ENCODE measurements at regions not wholly inside any gene's neighbourhood (a gene's known extent, or its start where the extent isn't known, plus 50 kb on each side); places are given as distances from the start of the nearest gene placed in this dataset.
"Not testable (repeated sequence)": the region's sequence is repeated elsewhere in the genome, so short reads cannot be mapped to it uniquely, and the experiment has no call there.

DNA sequence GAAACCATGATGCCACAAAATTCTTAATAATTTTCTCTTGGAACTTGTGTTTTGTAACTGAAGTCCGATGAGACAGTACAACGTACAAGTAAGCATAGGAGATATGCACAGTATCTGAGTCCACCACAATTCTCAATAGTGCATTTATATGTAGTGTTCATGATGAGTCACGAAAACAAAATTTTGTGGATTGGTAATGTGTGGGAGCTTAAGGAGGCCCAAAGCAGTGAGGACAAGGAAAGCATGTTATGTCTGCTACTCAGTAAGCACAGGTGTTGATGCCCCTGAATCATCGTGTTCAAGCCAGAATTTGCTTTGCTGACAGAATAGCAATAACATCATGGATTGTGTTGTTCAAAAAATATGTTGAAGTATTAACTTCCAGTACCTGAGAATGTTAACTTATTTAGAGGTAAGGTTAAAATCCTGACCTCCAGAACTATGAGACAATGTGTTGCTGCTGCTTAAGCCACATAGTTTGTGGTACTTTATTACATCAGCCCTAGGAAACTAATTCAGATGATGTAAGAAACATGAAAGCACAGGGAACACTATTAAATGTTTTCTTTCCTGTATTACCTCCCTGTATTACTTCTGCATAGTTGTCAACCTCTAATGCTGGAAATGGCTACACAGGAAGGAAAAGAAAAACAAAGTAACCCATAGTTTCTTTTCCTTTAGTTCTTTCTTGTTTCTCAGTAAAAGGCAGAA lies 201.3 kb downstream of the SLITRK6 start:
- DNase-seq = no peak

DNA sequence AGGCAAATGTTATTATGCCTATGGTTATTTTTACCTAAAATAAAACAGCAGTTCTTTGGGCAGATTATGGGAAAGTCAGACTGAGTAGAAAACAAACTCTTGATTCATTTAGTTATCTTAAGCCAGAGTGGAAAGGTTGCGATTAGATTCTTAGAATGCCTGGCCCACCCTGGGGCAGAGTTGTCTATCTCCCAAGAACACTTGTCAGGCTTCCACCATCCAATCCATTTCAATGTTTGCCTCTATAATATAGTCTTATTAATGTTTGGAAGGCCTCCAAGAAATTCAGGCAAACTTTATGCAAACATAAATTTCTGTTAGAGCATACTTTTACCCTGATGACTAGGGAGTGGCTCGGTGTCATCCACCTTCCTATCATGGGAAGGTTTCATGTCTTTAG lies 207.0 kb downstream of the SLITRK6 start:
- no peak for DNase-seq

DNA sequence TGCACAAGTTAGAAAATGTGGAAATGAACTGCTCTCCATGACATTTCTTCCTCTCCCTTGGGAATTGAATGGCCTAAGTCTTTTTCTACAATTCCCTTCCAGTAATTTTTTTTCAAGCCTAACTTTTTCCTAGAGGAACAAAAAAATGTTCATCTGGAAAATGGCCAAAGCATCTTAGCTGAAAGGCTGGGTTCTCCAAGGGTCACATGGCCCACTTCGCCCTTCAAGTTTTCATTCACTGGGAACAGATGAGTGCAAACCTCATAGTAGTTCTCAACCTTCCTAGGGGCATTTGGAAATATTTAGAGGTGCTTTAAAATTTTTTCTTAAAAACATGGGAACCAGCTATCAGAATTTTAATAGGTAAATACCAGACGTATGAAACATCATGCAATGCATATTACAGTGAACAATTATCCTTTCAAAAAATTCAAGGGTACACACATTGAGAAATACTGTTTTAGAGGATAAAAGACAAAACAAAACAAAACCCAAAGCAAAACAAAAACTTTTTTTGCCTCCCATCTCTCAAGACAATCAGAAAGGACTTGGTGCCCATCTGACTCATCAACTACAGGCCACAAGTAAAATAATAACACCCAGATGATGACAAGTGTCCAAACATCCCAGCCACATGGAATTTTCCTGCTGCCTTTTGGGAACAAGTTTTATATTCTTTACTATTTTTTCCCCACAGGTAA lies 208.8 kb downstream of the SLITRK6 start:
- DNase-seq = no peak

DNA sequence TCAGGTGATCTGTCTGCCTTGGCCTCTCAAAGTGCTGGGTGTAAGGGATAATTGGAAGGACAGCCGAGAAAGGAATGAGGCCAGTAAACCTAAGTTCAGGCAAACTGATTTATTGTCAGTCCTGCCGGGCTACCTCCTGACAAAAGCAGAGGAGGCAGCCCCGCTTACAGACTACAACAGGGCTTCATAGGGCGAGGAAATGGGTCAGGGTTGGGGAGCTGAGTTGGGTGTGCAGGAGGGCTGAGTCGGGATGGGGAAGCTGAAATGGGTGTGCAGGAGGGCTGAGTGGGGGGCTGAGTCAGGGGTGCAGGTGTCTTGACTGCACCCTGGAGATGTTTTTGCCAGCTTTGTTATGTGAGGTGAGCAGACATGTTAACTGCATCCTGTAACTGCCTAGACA lies 210.2 kb downstream of the SLITRK6 start:
- DNase-seq = no peak

DNA sequence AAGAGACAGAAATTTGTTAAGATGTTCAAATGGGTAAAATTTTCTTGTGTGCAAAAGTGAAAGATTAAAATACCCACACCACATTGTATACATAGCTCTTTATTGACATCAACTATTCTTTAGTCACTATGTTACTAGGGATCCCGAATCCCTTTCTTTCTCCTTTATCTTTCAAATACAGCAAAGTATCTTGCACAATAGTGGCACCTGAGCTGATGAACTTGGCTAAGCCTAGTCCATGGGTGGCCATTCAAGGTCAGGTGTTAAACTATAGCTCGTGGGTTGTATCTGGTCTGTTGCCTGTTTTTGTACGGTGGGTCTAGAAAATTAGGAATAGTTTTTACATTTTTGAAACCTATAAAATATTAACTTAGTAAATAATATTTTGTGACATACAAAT lies 210.9 kb downstream of the SLITRK6 start:
- no peak for DNase-seq

DNA sequence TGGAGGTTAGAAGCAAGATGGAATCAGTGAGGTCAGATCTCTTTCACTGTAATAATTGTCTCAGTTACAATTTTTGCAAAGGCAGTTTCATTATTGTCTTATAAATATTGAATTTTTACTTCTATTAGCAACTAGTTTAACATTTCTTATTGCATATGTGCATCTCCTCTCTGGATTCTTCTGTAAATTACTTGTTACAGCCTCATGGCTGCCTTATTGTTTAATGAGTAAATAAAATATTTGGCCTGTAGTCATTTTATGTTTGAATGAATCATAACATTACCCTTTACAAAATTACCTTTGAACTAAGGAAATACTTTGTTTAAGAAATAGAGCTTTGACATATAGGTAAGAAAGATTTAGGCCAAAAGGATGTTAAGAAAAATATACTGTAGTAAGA lies 212.4 kb downstream of the SLITRK6 start:
- no peak for DNase-seq

DNA sequence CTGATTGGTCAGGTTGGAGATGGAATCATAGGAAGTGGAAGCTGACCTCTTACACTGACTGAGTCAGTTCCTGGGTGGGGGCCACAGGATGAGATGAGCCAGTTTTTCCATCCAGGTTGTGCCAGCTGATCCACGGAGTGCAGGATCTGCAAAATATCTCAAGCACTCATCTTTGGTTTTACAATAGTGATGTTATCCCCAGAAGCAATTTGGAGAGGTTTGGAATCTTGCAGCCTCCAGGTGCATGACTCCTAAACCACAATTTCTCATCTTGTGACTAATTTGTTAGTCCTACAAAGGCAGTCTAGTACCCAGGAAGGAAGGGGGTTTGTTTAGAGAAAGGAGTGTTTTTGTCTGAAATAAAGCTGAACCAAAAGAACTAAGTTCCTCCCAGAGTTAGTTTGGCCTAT lies 212.8 kb downstream of the SLITRK6 start:
- no peak for DNase-seq

DNA sequence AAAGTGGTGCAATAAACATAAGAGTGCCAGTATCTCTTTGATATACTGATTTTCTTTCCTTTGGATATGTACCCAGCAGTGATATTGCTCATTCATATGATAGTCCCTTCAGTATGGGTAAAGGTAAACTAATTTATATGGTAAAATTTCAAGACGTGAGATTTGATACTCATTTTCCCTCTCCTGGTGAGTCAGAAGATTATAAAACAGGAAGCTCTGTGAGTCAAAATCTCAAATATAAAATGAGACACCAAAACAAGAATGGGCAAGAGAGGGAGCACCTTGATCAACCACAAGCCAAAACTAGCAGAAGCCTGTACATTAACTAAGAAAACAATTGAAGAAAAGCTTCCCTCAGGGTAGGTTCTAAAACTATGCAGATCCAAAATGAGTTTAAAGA lies 216.3 kb downstream of the SLITRK6 start:
- DNase-seq = no peak

DNA sequence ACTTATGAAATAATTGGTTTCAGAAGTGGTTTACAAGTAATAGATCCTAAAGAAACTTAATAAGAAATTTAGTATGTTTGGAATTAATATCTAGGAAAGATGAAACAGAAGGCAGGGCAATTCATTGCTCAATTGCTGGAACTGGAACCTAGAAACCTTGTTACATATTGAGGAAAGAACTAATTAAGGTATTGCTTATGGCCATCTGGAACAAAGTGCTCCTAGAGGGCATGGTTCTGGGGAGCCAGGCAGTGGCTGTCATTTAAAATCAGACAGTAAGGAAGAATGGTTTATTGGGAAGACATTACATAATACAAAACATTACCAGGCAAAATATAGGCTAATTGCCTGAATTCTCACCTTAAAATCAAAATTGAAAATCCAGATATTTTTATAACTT lies 224.1 kb downstream of the SLITRK6 start:
- DNase-seq = no peak

DNA sequence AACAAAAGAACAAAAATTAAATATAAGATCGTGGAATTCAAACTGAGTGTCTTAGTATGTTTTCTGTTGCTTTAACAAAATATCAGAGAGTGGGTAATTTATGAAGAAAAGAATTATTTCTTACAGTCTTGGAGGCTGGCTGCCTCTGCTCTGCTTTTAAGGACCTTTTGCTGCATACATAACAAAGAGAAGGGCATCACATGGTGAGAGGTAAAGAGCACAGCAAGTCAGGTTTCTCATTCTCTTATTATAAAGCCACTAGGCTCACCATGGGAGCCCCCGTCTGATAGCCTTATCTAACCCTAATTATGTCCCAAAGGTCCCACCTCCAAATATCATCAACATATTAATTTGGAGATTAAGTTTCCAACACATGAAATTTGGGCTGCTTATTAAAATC lies 231.3 kb downstream of the SLITRK6 start:
- DNase-seq = no peak

DNA sequence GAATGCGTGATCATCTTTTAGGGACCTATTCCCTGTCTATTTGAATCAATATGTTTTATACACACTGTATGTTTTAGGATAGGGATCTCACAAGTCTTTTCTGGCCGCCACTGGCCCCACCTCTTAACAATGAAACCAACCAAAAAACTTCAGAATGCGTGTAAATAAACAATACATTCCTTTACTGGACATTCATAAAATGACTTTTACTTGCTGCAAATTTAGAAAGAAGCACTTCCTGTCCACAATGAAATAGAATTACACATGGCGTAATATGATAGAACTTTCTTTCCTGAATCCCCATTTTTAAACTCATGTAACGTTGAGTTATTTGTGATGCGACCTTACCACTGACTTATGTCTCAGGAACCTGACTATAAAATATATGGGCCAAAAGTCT lies 233.6 kb downstream of the SLITRK6 start:
- DNase-seq = no peak

DNA sequence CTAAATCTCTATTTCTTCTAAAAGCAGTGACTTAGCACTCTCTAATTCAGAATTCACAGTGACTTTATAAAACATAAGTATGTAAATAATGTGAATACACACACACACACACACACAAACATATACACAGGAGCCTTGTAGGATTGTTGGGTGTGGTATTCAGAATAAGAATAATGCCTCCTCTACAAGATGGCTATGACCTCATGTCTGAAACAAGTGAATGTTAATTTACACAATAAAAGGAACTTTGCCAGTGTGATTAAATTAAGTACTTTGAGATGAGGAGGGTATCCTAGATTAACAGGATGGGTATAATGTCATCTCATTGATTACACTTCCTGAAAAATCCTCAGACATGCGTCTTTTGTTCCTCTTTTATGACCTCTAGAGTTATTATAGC lies 234.6 kb downstream of the SLITRK6 start:
- DNase-seq = no peak

DNA sequence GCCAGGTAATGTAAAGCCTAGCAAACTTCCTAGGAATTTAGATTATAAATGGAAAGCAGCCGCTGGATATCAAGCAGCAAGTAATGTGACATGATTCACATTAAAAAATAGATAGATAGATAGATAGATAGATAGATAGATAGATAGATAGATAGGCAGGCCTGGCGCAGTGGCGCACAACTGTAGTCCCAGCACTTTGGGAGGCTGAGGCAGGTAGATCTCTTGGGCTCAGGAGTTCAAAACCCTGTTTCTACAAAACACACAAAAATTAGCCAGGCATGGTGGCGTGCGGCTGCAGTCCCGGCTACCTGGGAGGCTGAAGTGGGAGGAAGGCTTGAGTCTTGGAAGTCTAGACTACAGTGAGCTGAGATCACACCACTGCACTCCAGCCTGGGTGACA lies 236.9 kb downstream of the SLITRK6 start:
- no peak for DNase-seq

DNA sequence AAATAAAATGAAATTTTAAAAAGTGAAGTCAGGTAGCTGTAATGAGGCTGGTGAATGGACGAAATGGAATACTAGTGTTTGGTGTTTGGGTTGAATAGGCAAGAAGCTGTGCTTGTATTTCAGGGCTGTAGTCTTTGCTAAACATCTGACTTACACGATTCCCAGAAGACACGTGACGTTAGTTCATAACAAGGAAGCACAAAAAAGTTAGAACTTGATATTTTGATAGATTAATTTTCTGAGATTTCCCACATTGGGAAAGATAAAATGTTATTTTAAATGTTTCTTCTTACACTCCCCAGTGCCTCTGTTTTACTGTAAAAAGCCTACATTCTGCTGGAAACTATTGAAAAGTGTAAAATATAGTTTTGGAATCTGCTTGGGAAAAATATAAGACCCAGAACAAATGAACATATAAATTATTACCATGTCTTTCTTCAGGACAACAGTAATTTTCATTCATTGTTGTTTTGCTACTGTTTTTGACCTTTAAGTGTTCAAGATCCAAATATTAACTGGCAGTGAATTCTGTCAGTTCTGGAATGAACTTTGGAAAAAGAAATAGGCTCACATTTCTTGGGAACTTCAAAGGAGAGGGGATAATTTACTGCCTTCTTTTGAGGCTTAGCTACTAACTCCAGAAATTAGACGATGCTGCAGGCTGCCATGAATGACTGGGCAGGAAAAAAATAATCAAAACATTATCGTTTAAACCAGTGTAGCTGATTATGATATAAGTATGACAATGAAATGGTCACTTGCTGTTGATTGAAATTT lies 241.3 kb downstream of the SLITRK6 start:
- no peak for DNase-seq

DNA sequence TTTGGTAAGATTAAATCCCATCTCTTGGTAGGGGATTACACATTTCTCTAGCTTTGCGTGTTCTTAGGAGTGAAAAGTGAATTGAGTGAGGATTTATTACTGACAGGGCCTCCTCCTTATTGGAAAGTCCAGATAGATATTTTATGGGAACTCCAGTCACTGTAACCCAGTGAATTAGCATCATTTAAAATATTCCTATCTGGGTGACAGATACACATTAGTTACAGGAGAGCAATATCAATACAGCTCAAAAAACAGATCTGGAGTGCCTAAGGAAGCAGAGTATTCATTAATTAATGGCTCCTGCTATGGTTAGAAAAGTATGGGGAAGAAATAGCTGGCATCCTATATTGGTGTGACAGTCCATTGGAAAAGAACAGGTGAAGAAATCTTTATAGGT lies 248.2 kb downstream of the SLITRK6 start:
- no peak for DNase-seq

DNA sequence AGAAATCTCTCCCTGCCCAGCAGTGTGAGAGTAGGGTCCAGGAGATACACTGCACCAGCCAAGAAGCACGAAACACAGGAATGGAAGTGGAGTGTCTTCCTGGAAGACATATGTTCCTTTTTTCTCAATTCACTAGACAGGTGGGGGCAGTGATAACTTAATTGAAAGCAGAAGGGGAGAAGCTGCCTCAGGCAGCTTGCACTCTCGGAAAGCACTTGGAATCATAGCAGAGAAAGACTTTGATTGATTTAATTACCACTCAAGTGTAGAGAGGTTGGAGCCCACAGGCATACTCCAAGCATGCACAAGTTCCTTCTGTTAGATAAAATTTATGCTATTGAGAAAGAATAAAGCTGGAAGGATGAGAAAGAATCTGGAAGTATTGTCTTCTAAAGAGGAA lies 249.4 kb downstream of the SLITRK6 start:
- no peak for DNase-seq

DNA sequence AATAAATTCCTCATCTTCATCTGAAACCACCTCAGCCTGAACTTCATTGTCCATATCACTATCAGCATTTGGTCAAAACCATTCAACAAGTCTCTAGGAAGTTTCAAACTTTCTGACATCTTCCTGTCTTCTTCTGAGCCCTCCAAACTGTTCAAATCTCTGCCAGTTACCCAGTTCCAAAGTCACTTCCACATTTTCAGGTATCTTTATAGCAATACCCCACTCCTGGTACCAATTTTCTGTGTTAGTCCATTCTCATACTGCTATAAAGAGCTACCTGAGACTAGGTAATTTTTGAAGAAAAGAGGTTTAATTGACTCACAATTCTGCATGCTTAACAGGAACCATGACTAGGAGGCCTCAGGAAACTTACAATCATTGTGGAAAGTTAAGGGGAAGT lies 250.4 kb downstream of the SLITRK6 start:
- DNase-seq = not testable (repeated sequence)

DNA sequence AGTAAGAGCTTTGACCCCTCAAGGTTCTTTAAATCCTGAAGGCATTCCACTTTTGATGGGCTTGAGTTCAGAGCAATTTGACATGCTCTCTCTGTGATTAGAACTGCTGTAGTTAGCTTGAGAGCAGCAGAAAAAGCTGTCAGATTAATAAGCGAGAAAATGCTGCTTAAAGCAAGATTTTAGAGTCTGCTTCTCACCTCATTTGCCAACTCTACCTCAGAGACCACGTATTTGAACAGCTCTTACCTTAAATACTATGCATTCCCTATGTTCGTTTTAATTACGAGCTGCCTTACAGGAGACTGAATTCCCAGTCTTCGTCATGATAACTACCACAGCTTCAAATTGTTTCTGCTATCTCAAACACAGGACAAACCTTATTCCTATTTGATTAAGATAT lies 253.4 kb downstream of the SLITRK6 start:
- DNase-seq = no peak

DNA sequence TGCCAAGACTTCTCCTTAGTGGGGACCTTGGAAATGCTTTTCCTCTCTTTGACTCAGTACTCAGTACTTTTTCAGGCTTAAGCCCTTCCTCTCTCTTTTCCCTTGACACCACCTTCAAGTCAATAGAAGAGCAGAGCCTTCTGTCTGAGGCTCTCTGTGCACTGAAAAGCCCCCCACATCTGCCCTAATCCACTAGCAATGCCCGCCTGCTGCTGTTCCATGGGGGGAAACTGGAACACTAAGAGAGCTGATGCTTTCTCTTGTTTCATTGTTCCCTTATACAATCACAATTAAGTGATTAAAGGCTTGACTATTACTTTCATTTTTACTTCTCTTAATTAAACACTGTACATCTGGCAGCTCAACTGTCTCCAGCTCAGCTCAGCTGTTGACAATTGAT lies 254.5 kb downstream of the SLITRK6 start:
- DNase-seq = no peak

DNA sequence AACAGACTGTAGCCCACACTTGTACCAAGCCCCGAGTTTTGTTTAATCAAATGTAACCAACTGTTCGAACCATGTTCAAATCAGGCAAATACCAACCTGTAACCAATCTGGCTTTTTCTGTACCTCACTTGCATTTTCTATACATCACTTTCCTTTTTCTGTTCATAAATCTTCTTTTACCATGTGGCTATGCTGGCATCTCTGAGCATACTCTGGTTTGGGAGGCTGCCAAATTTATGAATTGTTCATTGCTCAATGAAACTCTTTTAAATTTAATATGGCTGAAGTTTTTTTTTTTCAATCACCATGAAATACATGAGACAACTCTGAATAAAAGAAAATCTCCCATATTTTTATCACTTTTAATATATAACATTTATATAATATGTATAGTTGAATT lies 256.1 kb downstream of the SLITRK6 start:
- no peak for DNase-seq

DNA sequence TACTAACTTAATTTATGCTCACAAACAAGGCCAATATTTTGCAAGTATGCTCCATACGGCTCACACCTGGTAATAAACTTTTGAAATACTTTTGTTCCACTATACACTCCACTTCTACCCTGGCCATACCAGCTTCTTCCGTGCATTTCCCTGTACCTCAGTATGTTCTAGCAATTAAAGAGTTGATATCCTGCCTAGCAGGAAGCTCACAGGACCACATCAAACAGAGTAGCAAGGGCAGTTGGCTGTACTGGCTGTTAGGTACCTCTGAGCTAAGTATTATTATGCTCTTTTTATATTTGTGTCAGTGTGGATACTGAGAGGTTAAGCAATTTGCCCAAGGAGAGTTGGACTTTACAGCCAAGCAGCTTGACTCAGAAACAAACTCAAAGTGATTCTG lies 257.7 kb downstream of the SLITRK6 start:
- no peak for DNase-seq

DNA sequence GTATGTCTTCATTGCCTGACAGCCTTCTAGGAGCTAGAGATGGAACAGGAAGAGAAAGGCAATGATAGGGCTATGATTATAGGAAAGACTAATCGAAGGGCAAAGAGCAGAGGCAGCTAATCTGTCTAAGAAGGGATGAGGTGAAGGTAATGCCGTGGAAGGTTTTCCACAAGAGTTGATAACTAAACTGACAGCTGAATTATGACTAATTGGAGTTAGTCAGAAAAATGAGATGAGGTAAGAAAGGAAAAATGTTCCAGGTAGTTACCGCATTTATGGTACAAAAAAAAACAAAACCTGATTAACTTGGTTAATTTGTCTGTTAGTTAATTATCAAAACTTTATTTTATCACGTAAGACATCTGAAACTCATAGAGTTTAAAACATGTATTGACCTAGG lies 260.3 kb downstream of the SLITRK6 start:
- no peak for DNase-seq

DNA sequence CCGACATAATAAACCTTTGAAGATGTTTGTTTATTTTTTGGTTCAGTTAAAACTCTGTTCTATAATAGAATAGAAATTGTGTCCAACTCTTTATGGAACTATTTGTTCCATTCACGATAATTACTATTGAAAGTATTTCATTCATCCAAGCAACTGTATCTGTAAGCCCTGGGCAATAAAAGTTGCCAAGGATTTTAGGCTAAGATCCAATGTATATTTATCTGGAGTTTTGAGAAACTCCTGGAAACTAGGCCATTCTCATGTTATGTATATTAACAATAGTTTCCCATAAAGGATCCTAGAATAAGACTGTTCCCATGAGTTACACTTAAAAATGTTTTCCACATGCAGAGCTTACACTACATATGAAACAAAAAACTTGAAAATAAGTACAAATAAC lies 261.6 kb downstream of the SLITRK6 start:
- DNase-seq = no peak

DNA sequence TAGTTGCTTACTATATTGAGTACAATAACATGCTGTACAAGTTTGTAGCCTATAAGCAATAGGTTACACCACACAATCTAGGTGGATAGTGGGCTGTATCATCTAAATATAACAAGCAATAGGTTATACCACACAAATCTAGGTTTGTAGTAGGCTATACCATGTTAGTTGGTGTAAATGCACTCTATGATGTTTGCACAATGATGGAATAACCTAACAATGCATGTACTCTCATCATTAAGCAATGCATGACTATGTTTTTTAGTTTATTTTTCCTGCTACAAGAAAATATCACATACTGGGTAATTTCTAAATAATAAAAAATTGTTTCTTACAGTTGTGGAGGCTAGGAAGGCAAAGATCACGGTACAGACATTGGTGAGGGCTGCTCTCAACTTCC lies 262.5 kb downstream of the SLITRK6 start:
- no peak for DNase-seq

Data from activated CD4-positive, alpha-beta T cell treated with anti-CD3 and anti-CD28 coated beads, Interleukin-2, amount 50 U/mL, for 1 hour (primary cell).